ENCODE measurements at regions not wholly inside any gene's neighbourhood (a gene's known extent, or its start where the extent isn't known, plus 50 kb on each side); places are given as distances from the start of the nearest gene placed in this dataset.

DNA sequence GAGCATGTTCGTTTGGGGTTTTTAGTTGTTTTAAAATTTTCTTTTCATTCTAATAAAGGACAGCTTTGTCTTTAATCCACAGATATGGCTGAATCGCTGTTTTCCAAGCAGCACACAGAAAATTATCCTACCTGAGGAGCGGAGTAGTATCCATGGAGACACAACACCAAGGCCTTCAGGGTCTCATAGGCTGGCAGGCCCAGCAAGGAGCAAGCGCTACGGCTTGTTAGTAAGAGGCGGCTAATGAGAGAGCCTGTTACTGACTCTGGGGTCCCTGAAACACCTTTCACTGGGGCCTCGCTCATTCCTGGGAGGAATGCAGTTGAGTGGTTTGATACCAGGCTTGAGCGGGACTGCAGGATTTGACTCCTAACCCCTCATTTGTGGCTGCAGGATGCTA, 303.8 kb upstream of the CDH4 start:
- H3K4me3 Mint-ChIP-seq = no peak overlapping the region
- no peaks in the 10 kb centered on the region for H3K9me3 Mint-ChIP-seq
- no peak overlapping the region for H3K27ac Mint-ChIP-seq
- DNase-seq = no peak
- TF ChIP-seq, protein P1, sequence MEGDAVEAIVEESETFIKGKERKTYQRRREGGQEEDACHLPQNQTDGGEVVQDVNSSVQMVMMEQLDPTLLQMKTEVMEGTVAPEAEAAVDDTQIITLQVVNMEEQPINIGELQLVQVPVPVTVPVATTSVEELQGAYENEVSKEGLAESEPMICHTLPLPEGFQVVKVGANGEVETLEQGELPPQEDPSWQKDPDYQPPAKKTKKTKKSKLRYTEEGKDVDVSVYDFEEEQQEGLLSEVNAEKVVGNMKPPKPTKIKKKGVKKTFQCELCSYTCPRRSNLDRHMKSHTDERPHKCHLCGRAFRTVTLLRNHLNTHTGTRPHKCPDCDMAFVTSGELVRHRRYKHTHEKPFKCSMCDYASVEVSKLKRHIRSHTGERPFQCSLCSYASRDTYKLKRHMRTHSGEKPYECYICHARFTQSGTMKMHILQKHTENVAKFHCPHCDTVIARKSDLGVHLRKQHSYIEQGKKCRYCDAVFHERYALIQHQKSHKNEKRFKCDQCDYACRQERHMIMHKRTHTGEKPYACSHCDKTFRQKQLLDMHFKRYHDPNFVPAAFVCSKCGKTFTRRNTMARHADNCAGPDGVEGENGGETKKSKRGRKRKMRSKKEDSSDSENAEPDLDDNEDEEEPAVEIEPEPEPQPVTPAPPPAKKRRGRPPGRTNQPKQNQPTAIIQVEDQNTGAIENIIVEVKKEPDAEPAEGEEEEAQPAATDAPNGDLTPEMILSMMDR (IDR thresholded peaks at IDR 0.05) = no peak
- H3K36me3 Mint-ChIP-seq (ENCODE audit: low read depth) = no peaks in the 10 kb centered on the region
- ATAC-seq = no peak
- ChIA-PET CTCF (no interaction called here), POLR2A (no interaction called here)
- H3K27me3 Mint-ChIP-seq = no peaks in the 10 kb centered on the region
- intact Hi-C loops (cut with micrococcal nuclease) = no loop called here
- no peaks in the 10 kb centered on the region for H3K4me1 Mint-ChIP-seq (ENCODE audit: low read depth)

DNA sequence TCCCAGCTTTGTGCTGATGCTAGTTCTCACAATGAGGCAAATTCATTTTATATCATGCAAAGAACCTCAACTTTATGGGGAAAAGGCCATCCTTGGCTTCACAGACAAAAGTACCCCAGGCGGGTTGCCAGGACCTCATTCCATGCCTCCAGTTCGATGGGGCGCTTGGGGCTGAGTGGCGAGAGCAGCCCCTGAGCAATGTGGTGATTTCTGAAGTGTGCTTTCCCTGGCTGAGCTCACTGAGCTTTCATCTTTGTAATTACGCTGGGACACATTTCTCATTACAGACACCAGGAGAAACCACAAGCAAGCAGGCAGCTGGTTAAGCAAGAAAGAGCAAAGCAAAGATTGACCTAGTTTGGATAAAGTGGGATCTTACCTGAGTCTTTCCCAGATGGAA, 301.5 kb upstream of the CDH4 start:
- Mint-ChIP-seq H3K9me3 (no peaks in the 10 kb centered on the region), H3K27ac (no peak overlapping the region), H3K4me3 (no peak overlapping the region), H3K27me3 (no peaks in the 10 kb centered on the region), H3K36me3 (ENCODE audit: low read depth) (no peaks in the 10 kb centered on the region), H3K4me1 (ENCODE audit: low read depth) (no peaks in the 10 kb centered on the region)
- no peak for DNase-seq
- TF ChIP-seq, protein P1 (IDR thresholded peaks at IDR 0.05) = no peak
- intact Hi-C loops (cut with micrococcal nuclease) = no loop called here
- ATAC-seq = no peak
- ChIA-PET CTCF (no interaction called here), POLR2A (no interaction called here)

DNA sequence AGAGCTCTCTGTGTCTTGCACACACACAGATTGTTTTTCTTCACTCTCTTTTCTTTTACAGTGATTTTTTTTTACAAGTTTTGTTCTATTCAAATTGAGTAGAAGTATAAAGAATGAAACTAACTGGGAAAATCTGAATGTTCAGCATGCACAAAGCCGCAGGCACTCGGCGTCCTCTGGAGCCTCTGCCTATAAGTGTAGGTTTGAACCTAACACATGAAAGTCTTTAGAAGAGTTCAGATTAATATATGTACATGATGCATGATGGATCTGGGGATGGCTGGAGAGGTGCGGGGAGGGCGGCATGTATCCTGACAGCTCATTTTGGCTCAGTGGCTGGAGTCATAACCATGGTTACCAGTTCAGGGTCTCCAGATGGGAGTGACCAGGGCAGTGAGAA, 301.1 kb upstream of the CDH4 start:
- Mint-ChIP-seq H3K4me1 (ENCODE audit: low read depth) (no peaks in the 10 kb centered on the region), H3K27me3 (no peaks in the 10 kb centered on the region), H3K27ac (no peak overlapping the region), H3K9me3 (no peaks in the 10 kb centered on the region), H3K36me3 (ENCODE audit: low read depth) (no peaks in the 10 kb centered on the region), H3K4me3 (no peak overlapping the region)
- DNase-seq = no peak
- POLR2A ChIA-PET = no interaction called here
- intact Hi-C loops (cut with micrococcal nuclease) = no loop called here
- TF ChIP-seq, protein P1 (IDR thresholded peaks at IDR 0.05) = no peak
- CTCF ChIA-PET = no interaction called here
- no peak for ATAC-seq

DNA sequence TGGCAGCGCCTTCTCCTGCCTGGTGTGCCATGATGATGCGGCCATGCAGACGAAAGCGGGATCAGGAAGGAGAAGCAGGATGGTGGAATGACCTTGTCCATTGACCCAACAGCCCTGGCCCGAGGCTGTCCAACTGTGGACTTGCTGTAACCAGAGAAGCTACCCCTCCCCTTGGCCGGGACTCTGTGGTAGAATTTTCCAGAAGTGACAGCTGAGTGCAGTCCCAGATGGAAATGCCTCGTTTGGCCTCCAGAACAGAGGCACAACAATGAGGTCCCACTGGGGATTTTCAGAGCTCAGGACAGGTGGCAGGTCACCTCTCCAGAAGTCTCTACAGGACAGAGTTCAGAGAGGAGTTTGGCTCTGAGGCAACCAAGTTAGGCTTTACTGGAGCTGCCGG, 299.2 kb upstream of the CDH4 start:
- CTCF ChIA-PET = no interaction called here
- intact Hi-C loops (cut with micrococcal nuclease) = no loop called here
- Mint-ChIP-seq H3K4me1 (ENCODE audit: low read depth) (no peaks in the 10 kb centered on the region), H3K36me3 (ENCODE audit: low read depth) (no peaks in the 10 kb centered on the region), H3K4me3 (no peak overlapping the region), H3K9me3 (no peaks in the 10 kb centered on the region), H3K27ac (no peak overlapping the region), H3K27me3 (no peaks in the 10 kb centered on the region)
- POLR2A ChIA-PET = no interaction called here
- TF ChIP-seq, protein P1 (IDR thresholded peaks at IDR 0.05) = no peak
- DNase-seq (no peak), ATAC-seq (no peak)

DNA sequence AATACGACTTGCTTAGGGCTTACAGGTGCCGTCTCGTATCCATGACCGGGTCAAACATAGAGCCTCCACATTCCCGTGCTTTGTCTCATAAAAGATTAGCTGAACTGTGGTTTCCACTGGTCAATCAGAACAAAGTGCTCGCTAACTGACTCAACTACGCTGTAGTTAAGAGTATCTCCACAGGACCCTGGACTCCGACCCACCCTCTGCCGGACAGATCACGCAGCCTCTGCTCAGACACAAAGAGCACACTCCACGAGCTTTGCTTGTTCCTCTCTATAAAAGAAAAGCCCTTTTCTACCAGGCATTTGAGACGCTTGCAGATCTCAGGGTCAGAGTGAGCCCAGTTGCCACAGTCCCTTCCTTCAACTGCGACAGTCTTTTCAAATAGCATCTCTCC, 298.7 kb upstream of the CDH4 start:
- Mint-ChIP-seq H3K27me3 (no peaks in the 10 kb centered on the region), H3K36me3 (ENCODE audit: low read depth) (no peaks in the 10 kb centered on the region), H3K27ac (no peak overlapping the region), H3K9me3 (no peaks in the 10 kb centered on the region), H3K4me3 (no peak overlapping the region), H3K4me1 (ENCODE audit: low read depth) (no peaks in the 10 kb centered on the region)
- TF ChIP-seq, protein P1 (IDR thresholded peaks at IDR 0.05) = no peak
- CTCF ChIA-PET = no interaction called here
- ATAC-seq (no peak), DNase-seq (no peak)
- POLR2A ChIA-PET = no interaction called here
- intact Hi-C loops (cut with micrococcal nuclease) = no loop called here

Data from activated CD8-positive, alpha-beta T cell treated with anti-CD3 and anti-CD28 coated beads for 36 hours (primary cell).